ENCODE measurements at regions not wholly inside any gene's neighbourhood (a gene's known extent, or its start where the extent isn't known, plus 50 kb on each side); places are given as distances from the start of the nearest gene placed in this dataset.
"Not testable (repeated sequence)": the region's sequence is repeated elsewhere in the genome, so short reads cannot be mapped to it uniquely, and the experiment has no call there.

- TF ChIP-seq CTCF (IDR thresholded peaks at IDR 0.05; ENCODE audit: insufficient read depth, low read depth, low read length, missing control alignments) = no peak
- H3K4me3 ChIP-seq (ENCODE audit: low read depth, low read length) = no peak overlapping the region
- DNase-seq (ENCODE audit: low read depth) = no peak
These were observed 347.4 kb downstream of the FAM47B start for GRCh38 chrX:35289952-35290351.

- TF ChIP-seq CTCF (IDR thresholded peaks at IDR 0.05; ENCODE audit: insufficient read depth, low read depth, low read length, missing control alignments) = no peak
- H3K4me3 ChIP-seq (ENCODE audit: low read depth, low read length) = no peak overlapping the region
- DNase-seq (ENCODE audit: low read depth) = no peak
These were observed 348.4 kb downstream of the FAM47B start for GRCh38 chrX:35291013-35291412.

- H3K4me3 ChIP-seq (ENCODE audit: low read depth, low read length) = no peak overlapping the region
- no peak for DNase-seq (ENCODE audit: low read depth)
- no peak for TF ChIP-seq CTCF (IDR thresholded peaks at IDR 0.05; ENCODE audit: insufficient read depth, low read depth, low read length, missing control alignments)
These were observed 349.9 kb downstream of the FAM47B start for GRCh38 chrX:35292522-35292921.

GRCh38 chrX:35305037-35305436, 362.4 kb downstream of the FAM47B start:
- DNase-seq (ENCODE audit: low read depth); H3K4me3 ChIP-seq (ENCODE audit: low read depth, low read length): not testable (repeated sequence)

GRCh38 chrX:35339796-35340195, 397.2 kb downstream of the FAM47B start:
- DNase-seq (ENCODE audit: low read depth) = no peak
- no peak overlapping the region for H3K4me3 ChIP-seq (ENCODE audit: low read depth, low read length)
- no peak for TF ChIP-seq CTCF (IDR thresholded peaks at IDR 0.05; ENCODE audit: insufficient read depth, low read depth, low read length, missing control alignments)

GRCh38 chrX:35340465-35340864, 397.9 kb downstream of the FAM47B start:
- no peak for DNase-seq (ENCODE audit: low read depth)
- no peak for TF ChIP-seq CTCF (IDR thresholded peaks at IDR 0.05; ENCODE audit: insufficient read depth, low read depth, low read length, missing control alignments)
- H3K4me3 ChIP-seq (ENCODE audit: low read depth, low read length) = no peak overlapping the region

- TF ChIP-seq CTCF (IDR thresholded peaks at IDR 0.05; ENCODE audit: insufficient read depth, low read depth, low read length, missing control alignments) = no peak
- DNase-seq (ENCODE audit: low read depth) = no peak
- no peak overlapping the region for H3K4me3 ChIP-seq (ENCODE audit: low read depth, low read length)
These were observed 408.6 kb downstream of the FAM47B start for GRCh38 chrX:35351212-35351611.
